HS-27A (cell line): ENCODE measurements at regions not wholly inside any gene's neighbourhood (a gene's known extent, or its start where the extent isn't known, plus 50 kb on each side); places are given as distances from the start of the nearest gene placed in this dataset.

Experiments
- DNase-seq: peaks from one replicate; pipeline ENCODE4 v3.0.0-alpha.2; 2012; ENCODE audit warnings: low read depth, missing footprints

DNA sequence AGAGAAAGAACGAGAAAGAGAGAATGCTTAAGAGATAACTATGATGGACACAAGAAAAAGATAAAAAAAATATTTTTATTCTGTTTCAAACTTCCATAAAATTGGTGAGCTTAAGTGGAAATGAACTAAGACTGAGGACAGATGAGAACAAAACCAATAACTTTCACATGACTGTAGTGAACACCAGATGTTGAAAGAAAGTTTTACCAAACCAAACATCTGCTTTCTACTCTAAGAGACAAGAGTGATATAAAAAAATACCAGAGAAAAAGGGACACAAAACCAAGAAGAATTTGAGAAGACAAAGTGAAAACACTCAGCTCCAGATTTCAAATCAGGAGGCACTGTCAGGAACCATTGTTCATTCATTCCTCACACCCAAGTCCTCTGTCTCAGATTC is 147.9 kb downstream of the IMPG2 start:
- DNase-seq, result no peak

DNA sequence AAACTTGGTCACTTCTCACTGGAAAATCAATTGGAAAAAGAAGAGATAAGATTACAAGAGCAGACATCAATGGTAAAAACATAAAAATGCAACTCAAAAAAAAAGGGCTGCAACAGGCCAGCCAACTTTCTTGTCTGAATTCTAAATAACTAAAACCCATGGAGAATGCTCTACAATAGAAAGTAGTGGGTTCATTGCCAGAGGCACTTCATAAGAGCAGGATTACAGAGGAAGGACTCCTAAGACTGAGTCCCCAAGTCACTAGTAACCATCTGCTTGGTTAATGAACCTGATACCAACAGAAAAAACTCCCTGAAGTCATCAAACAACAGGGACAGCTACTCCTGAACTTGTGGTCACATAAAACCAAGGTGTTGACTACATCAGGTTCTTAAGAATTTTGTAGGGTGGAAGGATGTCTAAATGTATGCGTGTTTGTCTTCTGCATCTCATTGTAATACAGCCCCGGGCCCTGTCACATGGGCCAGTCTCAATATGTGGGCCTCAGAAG is 148.6 kb downstream of the IMPG2 start:
- DNase-seq, result no peak

- no peak for DNase-seq
Measured at GRCh38 chr3:101170806-101171558, 149.4 kb downstream of the IMPG2 start.

GRCh38 chr3:101170062-101170771 is 150.2 kb downstream of the IMPG2 start:
- DNase-seq, result no peak

- DNase-seq, result no peak
Measured at GRCh38 chr3:101169516-101169915, 150.9 kb downstream of the IMPG2 start.

GRCh38 chr3:101167376-101167775 is 153.0 kb downstream of the IMPG2 start:
- no peak for DNase-seq

GRCh38 chr3:101166150-101166549 is 154.2 kb downstream of the IMPG2 start:
- no peak for DNase-seq

GRCh38 chr3:101163554-101163953 is 156.8 kb downstream of the IMPG2 start:
- no peak for DNase-seq

GRCh38 chr3:101159478-101159877 is 160.9 kb downstream of the IMPG2 start:
- no peak for DNase-seq

DNA sequence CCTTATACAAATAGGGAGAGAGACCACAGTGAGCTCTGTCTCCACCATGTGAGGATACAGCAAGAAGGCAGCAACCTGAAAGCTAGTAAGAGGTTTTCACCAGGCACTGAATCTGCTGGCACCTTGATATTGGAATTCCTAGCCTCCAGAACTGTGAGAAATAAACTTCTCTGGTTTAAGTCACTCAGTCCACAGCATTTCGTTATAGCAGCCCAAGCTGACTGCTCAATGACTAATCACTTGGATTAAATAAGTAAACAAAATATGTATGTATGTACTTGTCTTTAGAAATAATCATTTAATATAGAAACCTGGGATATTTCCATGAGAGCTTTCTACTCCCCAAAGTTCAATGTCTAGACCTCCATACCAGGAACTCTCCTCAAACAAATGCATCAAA is 162.0 kb downstream of the IMPG2 start:
- no peak for DNase-seq

DNA sequence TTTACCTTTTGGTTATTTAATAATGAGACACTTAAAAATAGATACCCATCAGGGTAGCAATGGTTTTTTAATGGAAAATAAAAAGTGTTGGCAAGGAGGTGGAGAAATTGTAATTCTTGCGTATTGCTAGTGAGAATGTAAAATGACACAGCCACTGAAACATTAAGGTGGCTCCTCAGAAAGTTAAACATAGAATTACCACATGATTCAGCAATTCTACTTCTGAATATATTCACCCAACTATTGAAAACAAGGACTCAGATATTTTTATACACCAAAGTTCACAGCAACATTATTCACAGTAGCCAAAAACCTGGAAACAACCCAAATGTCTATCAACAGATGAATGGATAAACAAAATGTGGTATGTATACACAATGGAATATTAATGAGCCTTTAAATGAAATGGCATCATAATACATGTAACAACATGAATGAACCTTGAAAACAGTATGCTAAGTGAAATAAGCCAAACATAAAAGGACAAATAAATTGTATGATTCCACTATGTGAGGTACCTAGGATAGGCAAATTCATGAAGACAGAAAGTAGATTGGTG is 163.5 kb downstream of the IMPG2 start:
- no peak for DNase-seq

DNA sequence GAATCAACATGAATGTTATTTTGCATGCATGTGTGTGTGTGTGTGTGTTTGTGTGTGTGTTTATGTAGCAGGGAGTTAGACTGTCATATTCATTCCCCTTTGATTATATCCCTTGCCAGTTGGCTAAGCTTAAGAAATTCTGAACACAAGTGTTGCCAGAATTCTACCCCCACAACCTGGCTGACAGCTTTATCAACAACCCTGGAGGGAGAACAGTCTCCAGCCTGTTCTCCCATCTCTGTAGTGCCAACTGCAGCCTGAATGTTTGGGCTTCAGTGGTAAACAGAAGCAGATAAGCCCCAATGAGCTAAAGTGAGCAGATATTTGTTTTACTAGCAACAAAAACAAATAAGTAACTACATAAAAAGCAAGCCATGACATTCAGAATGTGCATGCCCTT is 162.6 kb upstream of the ABI3BP start:
- DNase-seq, result no peak

- DNase-seq, result no peak
Measured at GRCh38 chr3:101154401-101154800, 161.2 kb upstream of the ABI3BP start.

GRCh38 chr3:101151286-101151913 is 158.2 kb upstream of the ABI3BP start:
- DNase-seq, result no peak

- DNase-seq, result no peak
Measured at GRCh38 chr3:101150504-101150903, 157.3 kb upstream of the ABI3BP start.

GRCh38 chr3:101149707-101150106 is 156.5 kb upstream of the ABI3BP start:
- DNase-seq, result no peak

- no peak for DNase-seq
Measured at GRCh38 chr3:101149251-101149650, 156.0 kb upstream of the ABI3BP start.

DNA sequence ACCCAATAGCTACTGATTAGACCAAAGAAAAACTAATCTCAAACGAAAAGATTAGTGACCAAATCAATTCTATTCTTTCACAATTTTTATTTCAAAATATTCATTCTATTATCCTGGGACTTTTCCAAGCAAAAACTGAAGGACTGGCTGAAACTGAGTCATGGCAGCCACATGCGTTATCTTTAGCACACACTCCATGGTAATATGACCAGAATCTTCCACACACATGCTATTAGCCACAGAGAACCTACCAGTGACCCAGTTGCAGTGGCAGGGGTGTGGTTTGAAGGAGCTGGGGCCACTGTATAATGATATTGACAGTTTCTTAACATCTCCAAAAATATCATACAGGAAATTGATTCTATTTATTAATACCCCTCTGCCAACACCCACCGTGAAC is 154.8 kb upstream of the ABI3BP start:
- DNase-seq, result no peak

- DNase-seq, result no peak
Measured at GRCh38 chr3:101146946-101147345, 153.7 kb upstream of the ABI3BP start.

GRCh38 chr3:101144105-101144504 is 150.9 kb upstream of the ABI3BP start:
- no peak for DNase-seq

DNA sequence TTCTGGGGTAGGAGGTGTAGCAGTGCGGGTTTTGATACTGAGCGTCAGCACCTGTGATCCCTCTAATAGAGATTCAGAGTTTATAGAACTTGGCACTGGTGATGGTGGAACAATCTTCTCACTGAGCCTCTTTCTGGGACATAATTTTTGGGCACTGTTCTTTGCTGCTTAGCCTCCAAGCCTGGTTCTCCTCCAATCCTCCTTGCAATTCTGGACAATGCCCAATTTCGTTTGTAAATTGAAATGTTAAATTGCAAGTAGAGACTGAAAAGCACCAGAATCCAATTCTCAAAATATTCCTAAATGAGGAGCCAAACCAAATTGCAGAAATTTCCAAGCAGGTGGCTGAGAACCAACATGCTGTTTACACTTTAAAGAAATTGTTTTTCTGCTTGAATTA is 149.8 kb upstream of the ABI3BP start:
- DNase-seq, result no peak

- DNase-seq, result no peak
Measured at GRCh38 chr3:101142160-101142559, 148.9 kb upstream of the ABI3BP start.

GRCh38 chr3:101141135-101141534 is 147.9 kb upstream of the ABI3BP start:
- no peak for DNase-seq
